H1 (cell line): ENCODE measurements at regions not wholly inside any gene's neighbourhood (a gene's known extent, or its start where the extent isn't known, plus 50 kb on each side); places are given as distances from the start of the nearest gene placed in this dataset.
"Not testable (repeated sequence)": the region's sequence is repeated elsewhere in the genome, so short reads cannot be mapped to it uniquely, and the experiment has no call there.

Source experiments
- CTCF ChIA-PET: fragments of 300-600 bp; sonication (Branson Sonifier 250); formaldehyde crosslinking; loops from one replicate; lab custom pipeline; 2021; ENCODE audit not compliant: partially characterized antibody; lab: Charles Lee
- POLR2A ChIA-PET: fragments of 300-600 bp; sonication (Branson Sonifier 250); formaldehyde crosslinking; loops from one replicate; lab custom pipeline; 2021; ENCODE audit warnings: inconsistent platforms; ENCODE audit not compliant: partially characterized antibody; lab: Charles Lee
- DNase-seq, 2 experiments: peaks; one replicate each; pipeline versions ENCODE4 v3.0.0 to v3.0.0-alpha.2; 2010 to 2022; ENCODE audit warnings: low spot score in 2 of 2, low read depth in 1 of 2, mixed read lengths in 1 of 2
- FAIRE-seq: peaks from 2 replicates; lab custom pipeline; 2011; peaks lifted over from hg19 to GRCh38; lab: Jason Lieb, UNC
- H2AFZ ChIP-seq: 2 replicates; pipeline ENCODE4 v1.8.1; 2012; ENCODE audit warnings: low read length, inconsistent platforms
- H2AK5ac ChIP-seq: 2 replicates; pipeline ENCODE4 v1.6.1; 2013; ENCODE audit warnings: low read depth, low read length
- H2BK120ac ChIP-seq: replicated peaks from 2 replicates; pipeline ENCODE3; 2013; ENCODE audit warnings: low read depth, low read length, inconsistent platforms
- H2BK12ac ChIP-seq: 2 replicates; pipeline ENCODE4 v1.6.1; 2013; ENCODE audit warnings: low read depth, low read length
- H2BK15ac ChIP-seq: 2 replicates; pipeline ENCODE4 v1.6.1; 2013; ENCODE audit warnings: low read length
- H2BK20ac ChIP-seq: 2 replicates; pipeline ENCODE4 v1.6.1; 2013; ENCODE audit warnings: low read length
- H2BK5ac ChIP-seq: 2 replicates; pipeline ENCODE4 v1.6.1; 2013; ENCODE audit warnings: low read depth, low read length
- H3K14ac ChIP-seq: 2 replicates; pipeline ENCODE4 v1.6.1; 2013; ENCODE audit warnings: inconsistent platforms; ENCODE audit not compliant: insufficient read length
- H3K18ac ChIP-seq: 2 replicates; pipeline ENCODE4 v1.6.1; 2013; ENCODE audit warnings: low read length; ENCODE audit errors: extremely low read depth
- H3K23ac ChIP-seq: 2 replicates; pipeline ENCODE4 v1.6.1; 2013; ENCODE audit warnings: inconsistent platforms; ENCODE audit not compliant: insufficient read length
- H3K23me2 ChIP-seq: 2 replicates; pipeline ENCODE4 v1.6.1; 2013; ENCODE audit warnings: low read depth, low read length
- H3K27ac ChIP-seq: 2 replicates; pipeline ENCODE4 v1.6.1; 2011; ENCODE audit warnings: low read depth, low read length, inconsistent platforms
- H3K27me3 ChIP-seq, 4 experiments: replicated peaks in 1 of 4; 1 replicate in 1 of 4; 2 replicates in 3 of 4; pipeline versions ENCODE4 v1.6.1 to v1.8.1; 2011 to 2013; ENCODE audit warnings: low read length in 3 of 4, mild to moderate bottlenecking in 3 of 4, inconsistent platforms in 2 of 4, mixed read lengths in 2 of 4, moderate library complexity in 1 of 4; ENCODE audit not compliant: control insufficient read depth in 3 of 4, insufficient read depth in 3 of 4; ENCODE audit errors: extremely low read depth in 1 of 4
- H3K36me3 ChIP-seq, 4 experiments: 2 replicates each; pipeline versions ENCODE4 v1.6.1 to v1.8.1; 2011 to 2013; ENCODE audit warnings: mild to moderate bottlenecking in 4 of 4, low read length in 3 of 4, moderate library complexity in 2 of 4, control low read depth in 1 of 4, inconsistent platforms in 1 of 4; ENCODE audit not compliant: insufficient read depth in 4 of 4, control insufficient read depth in 2 of 4
- H3K4ac ChIP-seq: replicated peaks from 2 replicates; pipeline ENCODE3; 2013; ENCODE audit warnings: low read length, low read depth, mixed read lengths, inconsistent platforms; ENCODE audit not compliant: insufficient read length
- H3K4me1 ChIP-seq, 4 experiments: replicated peaks in 1 of 4; 1 replicate in 1 of 4; 2 replicates in 3 of 4; pipeline versions ENCODE4 v1.6.1 to v1.8.1; 2011 to 2013; ENCODE audit warnings: low read length in 3 of 4, inconsistent platforms in 2 of 4, mixed read lengths in 1 of 4; ENCODE audit not compliant: insufficient read depth in 4 of 4, control insufficient read depth in 3 of 4
- H3K4me2 ChIP-seq, 2 experiments: 2 replicates each; pipeline versions ENCODE4 v1.6.1 to v1.8.1; 2011 to 2013; ENCODE audit warnings: low read depth in 2 of 2, low read length in 2 of 2, control low read depth in 1 of 2, inconsistent platforms in 1 of 2, mild to moderate bottlenecking in 1 of 2; ENCODE audit not compliant: insufficient read depth in 1 of 2
- H3K4me3 ChIP-seq, 4 experiments: fragments of 200-600, 300-600 bp in 1 of 4; sonication (generic), shearing (Covaris generic), sonication (Bioruptor Twin) in 1 of 4; 2 replicates each; pipeline versions ENCODE4 v1.5.1 to v1.8.1; 2011 to 2016; ENCODE audit warnings: low read length in 4 of 4, low read depth in 3 of 4, control low read depth in 2 of 4, inconsistent platforms in 2 of 4, mild to moderate bottlenecking in 2 of 4, mixed read lengths in 1 of 4, moderate library complexity in 1 of 4; ENCODE audit not compliant: insufficient read depth in 2 of 4; ENCODE audit errors: extremely low read depth in 1 of 4
- H3K56ac ChIP-seq: replicated peaks from 2 replicates; pipeline ENCODE3; 2013; ENCODE audit warnings: low read depth, mild to moderate bottlenecking, mixed read lengths, low read length, inconsistent platforms; ENCODE audit not compliant: insufficient read length
- H3K79me1 ChIP-seq: 2 replicates; pipeline ENCODE4 v1.6.1; 2013; ENCODE audit warnings: low read depth, low read length, control low read depth
- H3K79me2 ChIP-seq, 2 experiments: 2 replicates each; pipeline versions ENCODE4 v1.6.1 to v1.8.1; 2012 to 2013; ENCODE audit warnings: low read length in 2 of 2, mild to moderate bottlenecking in 2 of 2, inconsistent platforms in 1 of 2; ENCODE audit not compliant: insufficient read depth in 2 of 2, control insufficient read depth in 1 of 2
- H3K9ac ChIP-seq, 4 experiments: replicated peaks in 1 of 4; 1 replicate in 1 of 4; 2 replicates in 3 of 4; pipeline versions ENCODE4 v1.6.1 to v1.8.1; 2011 to 2013; ENCODE audit warnings: low read depth in 3 of 4, low read length in 3 of 4, control low read depth in 2 of 4, mild to moderate bottlenecking in 2 of 4, moderate library complexity in 2 of 4, inconsistent platforms in 1 of 4; ENCODE audit errors: extremely low read depth in 1 of 4
- H3K9me3 ChIP-seq, 2 experiments: 2 replicates each; pipeline versions ENCODE4 v1.6.1 to v1.8.1; 2012 to 2013; ENCODE audit warnings: mild to moderate bottlenecking in 2 of 2, moderate library complexity in 2 of 2, control low read depth in 1 of 2, inconsistent platforms in 1 of 2, low read depth in 1 of 2, low read length in 1 of 2, mixed read lengths in 1 of 2; ENCODE audit not compliant: insufficient read depth in 2 of 2
- H4K20me1 ChIP-seq, 2 experiments: replicated peaks in 1 of 2; 2 replicates each; pipeline versions ENCODE3 to v1.8.1; 2011 to 2013; ENCODE audit warnings: inconsistent platforms in 2 of 2, low read length in 2 of 2, mild to moderate bottlenecking in 1 of 2; ENCODE audit not compliant: insufficient read depth in 2 of 2, control insufficient read depth in 1 of 2
- H4K5ac ChIP-seq: 2 replicates; pipeline ENCODE4 v1.6.1; 2013; ENCODE audit warnings: low read length, low read depth, mixed read lengths, inconsistent platforms; ENCODE audit not compliant: insufficient read length
- H4K8ac ChIP-seq: 2 replicates; pipeline ENCODE4 v1.8.0; 2013; ENCODE audit warnings: mild to moderate bottlenecking, moderate library complexity, low read length, inconsistent platforms; ENCODE audit not compliant: insufficient read depth; ENCODE audit errors: extremely low read depth
- H4K91ac ChIP-seq: replicated peaks from 2 replicates; pipeline ENCODE3; 2013; ENCODE audit warnings: low read length, mixed read lengths, inconsistent platforms; ENCODE audit not compliant: insufficient read length
- WGBS, 2 experiments: shearing (Covaris generic) in 1 of 2; methylation state at CpG; one replicate each; pipeline versions ENCODE4 v1.1.6 to v1.1.7; 2013 to 2015; ENCODE audit warnings: low lambda C conversion rate in 2 of 2, mixed read lengths in 2 of 2, inconsistent platforms in 1 of 2, low coverage in 1 of 2, missing lambda C conversion rate in 1 of 2; ENCODE audit not compliant: insufficient replicate concordance in 2 of 2, insufficient coverage in 1 of 2, insufficient read length in 1 of 2; ENCODE audit errors: extremely low coverage in 1 of 2, missing lambda C conversion rate in 1 of 2; 5-methylcytosine and 5-hydroxymethylcytosine counted together

GRCh38 chr9:67763133-67763532 lies 95.6 kb upstream of the ANKRD20A1 start:
- H4K5ac ChIP-seq, H4K91ac ChIP-seq, H2BK20ac ChIP-seq, H4K8ac ChIP-seq, H3K4me1 ChIP-seq, H3K79me2 ChIP-seq, H3K23me2 ChIP-seq, H3K36me3 ChIP-seq, H2AFZ ChIP-seq, POLR2A ChIA-PET, H2BK15ac ChIP-seq, DNase-seq, H2BK5ac ChIP-seq, H4K20me1 ChIP-seq, FAIRE-seq, H2BK12ac ChIP-seq, H2BK120ac ChIP-seq, H3K23ac ChIP-seq, H3K79me1 ChIP-seq, H3K27ac ChIP-seq, H3K56ac ChIP-seq, H3K4me3 ChIP-seq, H3K18ac ChIP-seq, H3K14ac ChIP-seq, H2AK5ac ChIP-seq, H3K9me3 ChIP-seq, H3K4ac ChIP-seq, H3K27me3 ChIP-seq, CTCF ChIA-PET, H3K4me2 ChIP-seq, H3K9ac ChIP-seq: not testable (repeated sequence)
- WGBS, 2 experiments: no CpG with 5 or more reads among the region's 4 CpGs

- H3K23ac ChIP-seq, FAIRE-seq, CTCF ChIA-PET, H2AK5ac ChIP-seq, H3K4me3 ChIP-seq, H2BK5ac ChIP-seq, H3K79me2 ChIP-seq, H2BK20ac ChIP-seq, H4K91ac ChIP-seq, H3K36me3 ChIP-seq, H3K27me3 ChIP-seq, H3K18ac ChIP-seq, H3K9me3 ChIP-seq, H4K5ac ChIP-seq, H3K9ac ChIP-seq, H2BK120ac ChIP-seq, H3K4me1 ChIP-seq, H2AFZ ChIP-seq, H3K27ac ChIP-seq, H4K20me1 ChIP-seq, H2BK15ac ChIP-seq, H3K79me1 ChIP-seq, H3K4me2 ChIP-seq, DNase-seq, H2BK12ac ChIP-seq, H3K56ac ChIP-seq, H3K23me2 ChIP-seq, H4K8ac ChIP-seq, H3K4ac ChIP-seq, H3K14ac ChIP-seq, POLR2A ChIA-PET: not testable (repeated sequence)
- 93% methylated on average over 2 of the region's 3 CpGs; no CpG with 5 or more reads in 1 of the 2 experiments for WGBS, 2 experiments
Observed at GRCh38 chr9:67771807-67772206, 86.9 kb upstream of the ANKRD20A1 start.
